ENCODE measurements at regions not wholly inside any gene's neighbourhood (a gene's known extent, or its start where the extent isn't known, plus 50 kb on each side); places are given as distances from the start of the nearest gene placed in this dataset.
"Not testable (repeated sequence)": the region's sequence is repeated elsewhere in the genome, so short reads cannot be mapped to it uniquely, and the experiment has no call there.

GRCh38 chr9:99491408-99492158, 269.5 kb downstream of the SEC61B start:
- 74 to 80% methylated on average over 6 to 7 of the region's 10 CpGs for WGBS, 2 donors
- no peak overlapping the region for H3K4me3 ChIP-seq
- H3K36me3 ChIP-seq: no peaks in the 10 kb centered on the region
- intact Hi-C loops (cut with DNase I): no loop called here
- TF ChIP-seq POLR2A (IDR thresholded peaks at IDR 0.05) (no peak), CTCF (IDR thresholded peaks at IDR 0.05) (no peak)
- no peaks in the 10 kb centered on the region for H3K9me3 ChIP-seq
- H3K27me3 ChIP-seq: no peaks in the 10 kb centered on the region
- H3K4me1 ChIP-seq: no peaks in the 10 kb centered on the region
- DNase-seq: no peak
- peak overlapping the region in 1 of 4 donors; percentile 21 for H3K27ac ChIP-seq

- Histone ChIP-seq H3K27ac (no peak overlapping the region), H3K4me1 (no peaks in the 10 kb centered on the region), H3K27me3 (no peaks in the 10 kb centered on the region), H3K9me3 (no peaks in the 10 kb centered on the region), H3K36me3 (no peaks in the 10 kb centered on the region), H3K4me3 (no peak overlapping the region)
- intact Hi-C loops (cut with DNase I): no loop called here
- WGBS, 2 donors: 81 to 86% methylated on average over 2 of the region's 2 CpGs
- DNase-seq: no peak
- TF ChIP-seq POLR2A (IDR thresholded peaks at IDR 0.05): no peak
- no peak for TF ChIP-seq CTCF (IDR thresholded peaks at IDR 0.05)
Observed at GRCh38 chr9:99497641-99498040, 275.6 kb downstream of the SEC61B start.

GRCh38 chr9:99498979-99499378, 276.9 kb downstream of the SEC61B start:
- 40% methylated on average over 4 of the region's 16 CpGs; no CpG with 5 or more reads in 1 of the 2 donors for WGBS, 2 donors
- intact Hi-C loops (cut with DNase I); DNase-seq: not testable (repeated sequence)

GRCh38 chr9:99505936-99506335, 283.9 kb downstream of the SEC61B start:
- no peak overlapping the region for H3K4me3 ChIP-seq
- no peak overlapping the region for H3K27ac ChIP-seq
- no peaks in the 10 kb centered on the region for H3K36me3 ChIP-seq
- TF ChIP-seq CTCF (IDR thresholded peaks at IDR 0.05): no peak
- TF ChIP-seq POLR2A (IDR thresholded peaks at IDR 0.05): no peak
- 80 to 84% methylated on average over 3 of the region's 4 CpGs for whole genome bisulfite sequencing, 2 donors
- no peaks in the 10 kb centered on the region for H3K27me3 ChIP-seq
- intact Hi-C loops (cut with DNase I): no loop called here
- no peaks in the 10 kb centered on the region for H3K9me3 ChIP-seq
- no peaks in the 10 kb centered on the region for H3K4me1 ChIP-seq
- DNase-seq: no peak

More at GRCh38 chr9:99498979-99499378, 276.9 kb downstream of the SEC61B start:
- not testable (repeated sequence) for H3K27ac ChIP-seq, H3K36me3 ChIP-seq, H3K4me1 ChIP-seq, H3K27me3 ChIP-seq, H3K4me3 ChIP-seq, H3K9me3 ChIP-seq

GRCh38 chr9:99506747-99507348, 284.8 kb downstream of the SEC61B start:
- DNase-seq: no peak
- no peaks in the 10 kb centered on the region for H3K27me3 ChIP-seq
- H3K27ac ChIP-seq: no peak overlapping the region
- no peak overlapping the region for H3K4me3 ChIP-seq
- intact Hi-C loops (cut with DNase I): no loop called here
- H3K36me3 ChIP-seq: no peaks in the 10 kb centered on the region
- 80 to 95% methylated on average over 1 of the region's 1 CpG for WGBS, 2 donors
- H3K4me1 ChIP-seq: no peaks in the 10 kb centered on the region
- H3K9me3 ChIP-seq: no peaks in the 10 kb centered on the region
- TF ChIP-seq POLR2A (IDR thresholded peaks at IDR 0.05) (no peak), CTCF (IDR thresholded peaks at IDR 0.05) (no peak)
